IMR-90 (cell line): ENCODE measurements at regions not wholly inside any gene's neighbourhood (a gene's known extent, or its start where the extent isn't known, plus 50 kb on each side); places are given as distances from the start of the nearest gene placed in this dataset.

Experiments used
- ATAC-seq: fragments of 200-7000 bp; cut with Tn5 transposase; 2 replicates; pipeline ENCODE4 v1.9.1; 2020; ENCODE audit warnings: low read depth, mild to moderate bottlenecking, moderate library complexity
- BruUV-seq: library from RNA; stranded (reverse); fragments of 400-500 nt; replicated peaks from 2 replicates; lab custom pipeline; 2021; lab: Mats Ljungman, UMichigan
- CTCF ChIA-PET: fragments of 300-600 bp; formaldehyde crosslinking; extraction: SDS; loops from one replicate; lab custom pipeline; 2021; ENCODE audit warnings: antibody characterized with exemption; lab: Yijun Ruan, JAX
- POLR2A ChIA-PET: fragments of 300-600 bp; sonication (Branson Sonifier 250); formaldehyde crosslinking; loops from one replicate; lab custom pipeline; 2022; ENCODE audit warnings: antibody characterized with exemption; ENCODE audit not compliant: unreplicated experiment; lab: Charles Lee
- DNase-seq: peaks from one replicate; pipeline ENCODE4 v3.0.0; 2013
- H2AFZ ChIP-seq: replicated peaks from 2 replicates; pipeline ENCODE3; 2013; ENCODE audit warnings: low read length, mild to moderate bottlenecking; ENCODE audit not compliant: poor library complexity
- H2AK5ac ChIP-seq: 2 replicates; pipeline ENCODE4 v1.6.1; 2013; ENCODE audit warnings: low read depth, low read length, inconsistent platforms
- H2AK9ac ChIP-seq: replicated peaks from 2 replicates; pipeline ENCODE3; 2013; ENCODE audit warnings: mild to moderate bottlenecking, low read depth, low read length, moderate library complexity; ENCODE audit not compliant: poor library complexity
- H2BK120ac ChIP-seq: 2 replicates; pipeline ENCODE4 v1.6.1; 2013; ENCODE audit warnings: low read depth, low read length, inconsistent platforms
- H2BK15ac ChIP-seq: 3 replicates; pipeline ENCODE4 v1.6.1; 2013; ENCODE audit warnings: low read depth, low read length, inconsistent platforms
- H2BK20ac ChIP-seq: 2 replicates; pipeline ENCODE4 v1.6.1; 2013; ENCODE audit warnings: low read depth, mild to moderate bottlenecking, inconsistent platforms, low read length, moderate library complexity
- H2BK5ac ChIP-seq: 2 replicates; pipeline ENCODE4 v1.6.1; 2013; ENCODE audit warnings: mild to moderate bottlenecking, low read depth, low read length, inconsistent platforms; ENCODE audit not compliant: poor library complexity, severe bottlenecking
- H3K14ac ChIP-seq: replicated peaks from 2 replicates; pipeline ENCODE4 v1.6.1; 2013; ENCODE audit warnings: low read depth, low read length, inconsistent platforms
- H3K18ac ChIP-seq: 2 replicates; pipeline ENCODE4 v1.6.1; 2013; ENCODE audit warnings: low read depth, low read length, control low read depth
- H3K23ac ChIP-seq: 2 replicates; pipeline ENCODE4 v1.6.1; 2013; ENCODE audit warnings: low read depth, low read length, inconsistent platforms
- H3K27ac ChIP-seq: 2 replicates; pipeline ENCODE4 v1.5.1; 2013; ENCODE audit warnings: mild to moderate bottlenecking, control low read depth, low read length; ENCODE audit not compliant: insufficient read depth
- H3K27me3 ChIP-seq: 2 replicates; pipeline ENCODE4 v1.6.1; 2013; ENCODE audit warnings: low read length; ENCODE audit not compliant: control insufficient read depth, insufficient read depth
- H3K36me3 ChIP-seq: 2 replicates; pipeline ENCODE4 v1.6.1; 2013; ENCODE audit warnings: low read length, mixed read lengths; ENCODE audit not compliant: control insufficient read depth, insufficient read depth
- H3K4ac ChIP-seq: 2 replicates; pipeline ENCODE4 v1.6.1; 2013; ENCODE audit warnings: low read depth, low read length, inconsistent platforms
- H3K4me1 ChIP-seq: 2 replicates; pipeline ENCODE4 v1.6.1; 2013; ENCODE audit warnings: low read length, mixed read lengths; ENCODE audit not compliant: control insufficient read depth, insufficient read depth
- H3K4me2 ChIP-seq: 2 replicates; pipeline ENCODE4 v1.6.1; 2013; ENCODE audit warnings: low read depth, mild to moderate bottlenecking, control low read depth, low read length, moderate library complexity
- H3K4me3 ChIP-seq: 2 replicates; pipeline ENCODE4 v1.5.1; 2013; ENCODE audit warnings: low read depth, mild to moderate bottlenecking, control low read depth, low read length, moderate library complexity; ENCODE audit not compliant: insufficient read depth
- H3K56ac ChIP-seq: 2 replicates; pipeline ENCODE4 v1.6.1; 2013; ENCODE audit warnings: low read length, inconsistent platforms; ENCODE audit not compliant: insufficient read depth; ENCODE audit errors: extremely low read depth
- H3K79me1 ChIP-seq, 2 experiments: 2 replicates each; pipeline ENCODE4 v1.6.1; 2013; ENCODE audit warnings: low read length in 2 of 2, inconsistent platforms in 1 of 2, low read depth in 1 of 2
- H3K9ac ChIP-seq: 2 replicates; pipeline ENCODE4 v1.6.1; 2013; ENCODE audit warnings: low read depth, low read length, control low read depth
- H3K9me1 ChIP-seq: 2 replicates; pipeline ENCODE4 v1.6.1; 2013; ENCODE audit warnings: low read length, inconsistent platforms; ENCODE audit not compliant: insufficient read depth
- H3K9me3 ChIP-seq: 2 replicates; pipeline ENCODE4 v1.6.1; 2013; ENCODE audit warnings: low read length; ENCODE audit not compliant: control insufficient read depth, insufficient read depth
- H4K20me1 ChIP-seq: 2 replicates; pipeline ENCODE4 v1.6.1; 2013; ENCODE audit warnings: low read length, inconsistent platforms; ENCODE audit not compliant: insufficient read depth
- H4K5ac ChIP-seq: 2 replicates; pipeline ENCODE4 v1.6.1; 2013; ENCODE audit warnings: mild to moderate bottlenecking, low read depth, low read length, control low read depth
- H4K8ac ChIP-seq, 2 experiments: 2 replicates each; pipeline ENCODE4 v1.6.1; 2013; ENCODE audit warnings: low read depth in 2 of 2, low read length in 2 of 2, control low read depth in 1 of 2, inconsistent platforms in 1 of 2
- H4K91ac ChIP-seq: 2 replicates; pipeline ENCODE4 v1.6.1; 2013; ENCODE audit warnings: low read depth, low read length, inconsistent platforms; ENCODE audit not compliant: insufficient read depth
- CEBPB ChIP-seq: IDR thresholded peaks from 2 replicates; pipeline ENCODE4 v1.6.1; 2012; ENCODE audit warnings: low read depth, low read length, improper control_type of control experiment
- RAD21 ChIP-seq: IDR thresholded peaks from 2 replicates; pipeline ENCODE4 v1.6.1; 2012; ENCODE audit warnings: low read length, improper control_type of control experiment
- USF2 ChIP-seq: fragments of 150-350 bp; IDR thresholded peaks from 2 replicates; pipeline ENCODE4 v1.6.1; 2017; ENCODE audit warnings: mild to moderate bottlenecking, antibody characterized with exemption, low read length, low read depth
- WGBS, 2 experiments: methylation state at CpG; one replicate each; pipeline versions ENCODE4 v1.1.5 to v1.1.7; 2013; ENCODE audit warnings: missing lambda C conversion rate in 2 of 2; ENCODE audit not compliant: insufficient read length in 1 of 2; ENCODE audit errors: extremely low coverage in 2 of 2; 5-methylcytosine and 5-hydroxymethylcytosine counted together
- dilution Hi-C: fragments of 300-500 bp; cut with HindIII; formaldehyde crosslinking; loops from one replicate; pipeline ENCODE4 v1.14.3; 2018; ENCODE audit warnings: low sequenced_read_pairs; ENCODE audit not compliant: unreplicated experiment
- in situ Hi-C: fragments of 300-500 bp; cut with MboI; formaldehyde crosslinking; loops from 3 replicates; pipeline ENCODE4 v1.14.3; 2019; ENCODE audit warnings: low sequenced_read_pairs, inconsistent platforms, mixed read lengths
- intact Hi-C: fragments of 100-400 bp; cut with micrococcal nuclease; formaldehyde crosslinking; loops from 2 replicates; pipeline ENCODE4 v1.10.0; 2022

- dilution Hi-C loops (no loop called here), in situ Hi-C loops (loop anchor here (25.0 kb wide), 1 partner anchor 1626 kb away; no protein-coding TSS in a partner anchor), intact Hi-C loops (loop anchor here (10.0 kb wide), 2 partner anchors 734 to 844 kb away; no protein-coding TSS in a partner anchor)
- Histone ChIP-seq H3K36me3 (no peaks in the 10 kb centered on the region), H2BK20ac (no peak overlapping the region), H3K4ac (no peak overlapping the region), H3K18ac (no peak overlapping the region), H3K23ac (no peak overlapping the region), H2BK5ac (no peak overlapping the region), H3K27me3 (no peaks in the 10 kb centered on the region), H2AK5ac (no peak overlapping the region), H4K5ac (no peak overlapping the region), H4K91ac (no peak overlapping the region), H3K9me1 (no peaks in the 10 kb centered on the region), H2AK9ac (no peak overlapping the region), H2BK15ac (no peak overlapping the region), H3K9me3 (no peaks in the 10 kb centered on the region), H3K4me1 (no peaks in the 10 kb centered on the region), H3K56ac (no peak overlapping the region), H4K20me1 (no peaks in the 10 kb centered on the region), H4K8ac (no peak overlapping the region), H2BK120ac (no peak overlapping the region), H3K79me1 (no peaks in the 10 kb centered on the region), H3K4me2 (no peak overlapping the region), H3K4me3 (no peak overlapping the region), H3K27ac (no peak overlapping the region), H2AFZ (no peak overlapping the region), H3K14ac (no peak overlapping the region), H3K9ac (no peak overlapping the region)
- no TSS peak for BruUV-seq
- TF ChIP-seq RAD21 (no peak), USF2 (no peak), CEBPB (no peak)
- no peak for ATAC-seq
- no peak for DNase-seq
- WGBS, 2 experiments: no CpG with 5 or more reads among the region's 3 CpGs
- ChIA-PET CTCF (no interaction called here), POLR2A (interaction anchor here (0.6 kb wide), 1 partner anchor 987 kb away, joined by 3 read pairs; no protein-coding TSS in a partner anchor)
These were observed 446.2 kb downstream of the FAT4 start for GRCh38 chr4:125760956-125761355.
